ENCODE measurements at regions not wholly inside any gene's neighbourhood (a gene's known extent, or its start where the extent isn't known, plus 50 kb on each side); places are given as distances from the start of the nearest gene placed in this dataset.

GRCh38 chr15:96390986-96391385 lies 60.5 kb downstream of the NR2F2 start:
- TF ChIP-seq CTCF (IDR thresholded peaks at IDR 0.05): no peak

GRCh38 chr15:96392380-96393208 lies 62.1 kb downstream of the NR2F2 start:
- no peak for TF ChIP-seq CTCF (IDR thresholded peaks at IDR 0.05)

- no peak for TF ChIP-seq CTCF (IDR thresholded peaks at IDR 0.05)
Observed at GRCh38 chr15:96393209-96393513, 62.7 kb downstream of the NR2F2 start.

GRCh38 chr15:96395687-96396086 lies 65.2 kb downstream of the NR2F2 start:
- no peak for TF ChIP-seq CTCF (IDR thresholded peaks at IDR 0.05)

- TF ChIP-seq CTCF (IDR thresholded peaks at IDR 0.05): no peak
Observed at GRCh38 chr15:96398776-96399175, 68.3 kb downstream of the NR2F2 start.

GRCh38 chr15:96402403-96402802 lies 71.9 kb downstream of the NR2F2 start:
- TF ChIP-seq CTCF (IDR thresholded peaks at IDR 0.05): no peak

GRCh38 chr15:96403071-96403470 lies 72.6 kb downstream of the NR2F2 start:
- TF ChIP-seq CTCF (IDR thresholded peaks at IDR 0.05): no peak

- no peak for TF ChIP-seq CTCF (IDR thresholded peaks at IDR 0.05)
Observed at GRCh38 chr15:96403932-96404331, 73.4 kb downstream of the NR2F2 start.

Measured in LNCAP (cell line).